H1 (cell line): ENCODE measurements at regions not wholly inside any gene's neighbourhood (a gene's known extent, or its start where the extent isn't known, plus 50 kb on each side); places are given as distances from the start of the nearest gene placed in this dataset.

Experiments
- CTCF ChIA-PET: fragments of 300-600 bp; sonication (Branson Sonifier 250); formaldehyde crosslinking; loops from one replicate; lab custom pipeline; 2021; ENCODE audit not compliant: partially characterized antibody; lab: Charles Lee
- POLR2A ChIA-PET: fragments of 300-600 bp; sonication (Branson Sonifier 250); formaldehyde crosslinking; loops from one replicate; lab custom pipeline; 2021; ENCODE audit warnings: inconsistent platforms; ENCODE audit not compliant: partially characterized antibody; lab: Charles Lee
- DNase-seq, 2 experiments: peaks; one replicate each; pipeline versions ENCODE4 v3.0.0 to v3.0.0-alpha.2; 2010 to 2022; ENCODE audit warnings: low spot score in 2 of 2, low read depth in 1 of 2, mixed read lengths in 1 of 2
- FAIRE-seq: peaks from 2 replicates; lab custom pipeline; 2011; peaks lifted over from hg19 to GRCh38; lab: Jason Lieb, UNC
- H2AFZ ChIP-seq: 2 replicates; pipeline ENCODE4 v1.8.1; 2012; ENCODE audit warnings: low read length, inconsistent platforms
- H2AK5ac ChIP-seq: 2 replicates; pipeline ENCODE4 v1.6.1; 2013; ENCODE audit warnings: low read depth, low read length
- H2BK120ac ChIP-seq: replicated peaks from 2 replicates; pipeline ENCODE3; 2013; ENCODE audit warnings: low read depth, low read length, inconsistent platforms
- H2BK12ac ChIP-seq: 2 replicates; pipeline ENCODE4 v1.6.1; 2013; ENCODE audit warnings: low read depth, low read length
- H2BK15ac ChIP-seq: 2 replicates; pipeline ENCODE4 v1.6.1; 2013; ENCODE audit warnings: low read length
- H2BK20ac ChIP-seq: 2 replicates; pipeline ENCODE4 v1.6.1; 2013; ENCODE audit warnings: low read length
- H2BK5ac ChIP-seq: 2 replicates; pipeline ENCODE4 v1.6.1; 2013; ENCODE audit warnings: low read depth, low read length
- H3K14ac ChIP-seq: 2 replicates; pipeline ENCODE4 v1.6.1; 2013; ENCODE audit warnings: inconsistent platforms; ENCODE audit not compliant: insufficient read length
- H3K18ac ChIP-seq: 2 replicates; pipeline ENCODE4 v1.6.1; 2013; ENCODE audit warnings: low read length; ENCODE audit errors: extremely low read depth
- H3K23ac ChIP-seq: 2 replicates; pipeline ENCODE4 v1.6.1; 2013; ENCODE audit warnings: inconsistent platforms; ENCODE audit not compliant: insufficient read length
- H3K23me2 ChIP-seq: 2 replicates; pipeline ENCODE4 v1.6.1; 2013; ENCODE audit warnings: low read depth, low read length
- H3K27ac ChIP-seq: 2 replicates; pipeline ENCODE4 v1.6.1; 2011; ENCODE audit warnings: low read depth, low read length, inconsistent platforms
- H3K27me3 ChIP-seq, 4 experiments: replicated peaks in 1 of 4; 1 replicate in 1 of 4; 2 replicates in 3 of 4; pipeline versions ENCODE4 v1.6.1 to v1.8.1; 2011 to 2013; ENCODE audit warnings: low read length in 3 of 4, mild to moderate bottlenecking in 3 of 4, inconsistent platforms in 2 of 4, mixed read lengths in 2 of 4, moderate library complexity in 1 of 4; ENCODE audit not compliant: control insufficient read depth in 3 of 4, insufficient read depth in 3 of 4; ENCODE audit errors: extremely low read depth in 1 of 4
- H3K36me3 ChIP-seq, 4 experiments: 2 replicates each; pipeline versions ENCODE4 v1.6.1 to v1.8.1; 2011 to 2013; ENCODE audit warnings: mild to moderate bottlenecking in 4 of 4, low read length in 3 of 4, moderate library complexity in 2 of 4, control low read depth in 1 of 4, inconsistent platforms in 1 of 4; ENCODE audit not compliant: insufficient read depth in 4 of 4, control insufficient read depth in 2 of 4
- H3K4ac ChIP-seq: replicated peaks from 2 replicates; pipeline ENCODE3; 2013; ENCODE audit warnings: low read length, low read depth, mixed read lengths, inconsistent platforms; ENCODE audit not compliant: insufficient read length
- H3K4me1 ChIP-seq, 4 experiments: replicated peaks in 1 of 4; 1 replicate in 1 of 4; 2 replicates in 3 of 4; pipeline versions ENCODE4 v1.6.1 to v1.8.1; 2011 to 2013; ENCODE audit warnings: low read length in 3 of 4, inconsistent platforms in 2 of 4, mixed read lengths in 1 of 4; ENCODE audit not compliant: insufficient read depth in 4 of 4, control insufficient read depth in 3 of 4
- H3K4me2 ChIP-seq, 2 experiments: 2 replicates each; pipeline versions ENCODE4 v1.6.1 to v1.8.1; 2011 to 2013; ENCODE audit warnings: low read depth in 2 of 2, low read length in 2 of 2, control low read depth in 1 of 2, inconsistent platforms in 1 of 2, mild to moderate bottlenecking in 1 of 2; ENCODE audit not compliant: insufficient read depth in 1 of 2
- H3K4me3 ChIP-seq, 4 experiments: fragments of 200-600, 300-600 bp in 1 of 4; sonication (generic), shearing (Covaris generic), sonication (Bioruptor Twin) in 1 of 4; 2 replicates each; pipeline versions ENCODE4 v1.5.1 to v1.8.1; 2011 to 2016; ENCODE audit warnings: low read length in 4 of 4, low read depth in 3 of 4, control low read depth in 2 of 4, inconsistent platforms in 2 of 4, mild to moderate bottlenecking in 2 of 4, mixed read lengths in 1 of 4, moderate library complexity in 1 of 4; ENCODE audit not compliant: insufficient read depth in 2 of 4; ENCODE audit errors: extremely low read depth in 1 of 4
- H3K56ac ChIP-seq: replicated peaks from 2 replicates; pipeline ENCODE3; 2013; ENCODE audit warnings: low read depth, mild to moderate bottlenecking, mixed read lengths, low read length, inconsistent platforms; ENCODE audit not compliant: insufficient read length
- H3K79me1 ChIP-seq: 2 replicates; pipeline ENCODE4 v1.6.1; 2013; ENCODE audit warnings: low read depth, low read length, control low read depth
- H3K79me2 ChIP-seq, 2 experiments: 2 replicates each; pipeline versions ENCODE4 v1.6.1 to v1.8.1; 2012 to 2013; ENCODE audit warnings: low read length in 2 of 2, mild to moderate bottlenecking in 2 of 2, inconsistent platforms in 1 of 2; ENCODE audit not compliant: insufficient read depth in 2 of 2, control insufficient read depth in 1 of 2
- H3K9ac ChIP-seq, 4 experiments: replicated peaks in 1 of 4; 1 replicate in 1 of 4; 2 replicates in 3 of 4; pipeline versions ENCODE4 v1.6.1 to v1.8.1; 2011 to 2013; ENCODE audit warnings: low read depth in 3 of 4, low read length in 3 of 4, control low read depth in 2 of 4, mild to moderate bottlenecking in 2 of 4, moderate library complexity in 2 of 4, inconsistent platforms in 1 of 4; ENCODE audit errors: extremely low read depth in 1 of 4
- H3K9me3 ChIP-seq, 2 experiments: 2 replicates each; pipeline versions ENCODE4 v1.6.1 to v1.8.1; 2012 to 2013; ENCODE audit warnings: mild to moderate bottlenecking in 2 of 2, moderate library complexity in 2 of 2, control low read depth in 1 of 2, inconsistent platforms in 1 of 2, low read depth in 1 of 2, low read length in 1 of 2, mixed read lengths in 1 of 2; ENCODE audit not compliant: insufficient read depth in 2 of 2
- H4K20me1 ChIP-seq, 2 experiments: replicated peaks in 1 of 2; 2 replicates each; pipeline versions ENCODE3 to v1.8.1; 2011 to 2013; ENCODE audit warnings: inconsistent platforms in 2 of 2, low read length in 2 of 2, mild to moderate bottlenecking in 1 of 2; ENCODE audit not compliant: insufficient read depth in 2 of 2, control insufficient read depth in 1 of 2
- H4K5ac ChIP-seq: 2 replicates; pipeline ENCODE4 v1.6.1; 2013; ENCODE audit warnings: low read length, low read depth, mixed read lengths, inconsistent platforms; ENCODE audit not compliant: insufficient read length
- H4K8ac ChIP-seq: 2 replicates; pipeline ENCODE4 v1.8.0; 2013; ENCODE audit warnings: mild to moderate bottlenecking, moderate library complexity, low read length, inconsistent platforms; ENCODE audit not compliant: insufficient read depth; ENCODE audit errors: extremely low read depth
- H4K91ac ChIP-seq: replicated peaks from 2 replicates; pipeline ENCODE3; 2013; ENCODE audit warnings: low read length, mixed read lengths, inconsistent platforms; ENCODE audit not compliant: insufficient read length
- CBX5 ChIP-seq: fragments of 300-800, 300-1000 bp; sonication (generic); IDR thresholded peaks from 2 replicates; pipeline ENCODE4 v1.7.1; 2016; ENCODE audit warnings: antibody characterized with exemption, low read length, low read depth
- CREB1 ChIP-seq: IDR thresholded peaks from 2 replicates; pipeline ENCODE4 v1.6.1; 2012; ENCODE audit warnings: inconsistent platforms
- HDAC2 ChIP-seq, 2 experiments: fragments of 300-600 bp in 1 of 2; sonication (generic) in 1 of 2; IDR thresholded peaks; 2 replicates each; pipeline ENCODE4 v1.6.1; 2011 to 2012; ENCODE audit warnings: low read depth in 2 of 2, low read length in 2 of 2, mild to moderate bottlenecking in 2 of 2, moderate library complexity in 2 of 2, borderline replicate concordance in 1 of 2, inconsistent platforms in 1 of 2
- KDM1A ChIP-seq: fragments of 200-600, 300-600 bp; sonication (generic); IDR thresholded peaks from 2 replicates; pipeline ENCODE4 v1.7.1; 2016; ENCODE audit warnings: mild to moderate bottlenecking, low read length, borderline replicate concordance
- RNF2 ChIP-seq: fragments of 200-900, 300-1000 bp; sonication (generic); IDR thresholded peaks from 2 replicates; pipeline ENCODE4 v1.7.1; 2016; ENCODE audit warnings: borderline replicate concordance, low read depth, mild to moderate bottlenecking, antibody characterized with exemption, low read length; ENCODE audit not compliant: poor library complexity, severe bottlenecking; ENCODE audit errors: missing control alignments
- SP1 ChIP-seq: IDR thresholded peaks from 2 replicates; pipeline ENCODE4 v1.6.1; 2011; ENCODE audit warnings: low read depth, low read length
- SP2 ChIP-seq: IDR thresholded peaks from 2 replicates; pipeline ENCODE4 v1.6.1; 2012; ENCODE audit warnings: mild to moderate bottlenecking, low read length, inconsistent platforms
- YY1 ChIP-seq: IDR thresholded peaks from 2 replicates; pipeline ENCODE4 v1.6.1; 2011; ENCODE audit warnings: low read depth, mild to moderate bottlenecking, low read length
- WGBS, 2 experiments: shearing (Covaris generic) in 1 of 2; methylation state at CpG; one replicate each; pipeline versions ENCODE4 v1.1.6 to v1.1.7; 2013 to 2015; ENCODE audit warnings: low lambda C conversion rate in 2 of 2, mixed read lengths in 2 of 2, inconsistent platforms in 1 of 2, low coverage in 1 of 2, missing lambda C conversion rate in 1 of 2; ENCODE audit not compliant: insufficient replicate concordance in 2 of 2, insufficient coverage in 1 of 2, insufficient read length in 1 of 2; ENCODE audit errors: extremely low coverage in 1 of 2, missing lambda C conversion rate in 1 of 2; 5-methylcytosine and 5-hydroxymethylcytosine counted together
- TF ChIP-seq, protein P1 (sequence below), 3 experiments: IDR thresholded peaks; 1 replicate in 2 of 3; 2 replicates in 1 of 3; pipeline versions ENCODE4 v1.5.1 to v1.6.1; 2011; ENCODE audit warnings: low read length in 3 of 3, mild to moderate bottlenecking in 3 of 3, inconsistent platforms in 2 of 3, low read depth in 1 of 3, moderate library complexity in 1 of 3; ENCODE audit not compliant: insufficient read depth in 1 of 3; ENCODE audit errors: control extremely low read depth in 1 of 3
- TF ChIP-seq, protein P2 (sequence below): IDR thresholded peaks from 2 replicates; pipeline ENCODE4 v1.6.1; 2012; ENCODE audit warnings: inconsistent platforms

DNA sequence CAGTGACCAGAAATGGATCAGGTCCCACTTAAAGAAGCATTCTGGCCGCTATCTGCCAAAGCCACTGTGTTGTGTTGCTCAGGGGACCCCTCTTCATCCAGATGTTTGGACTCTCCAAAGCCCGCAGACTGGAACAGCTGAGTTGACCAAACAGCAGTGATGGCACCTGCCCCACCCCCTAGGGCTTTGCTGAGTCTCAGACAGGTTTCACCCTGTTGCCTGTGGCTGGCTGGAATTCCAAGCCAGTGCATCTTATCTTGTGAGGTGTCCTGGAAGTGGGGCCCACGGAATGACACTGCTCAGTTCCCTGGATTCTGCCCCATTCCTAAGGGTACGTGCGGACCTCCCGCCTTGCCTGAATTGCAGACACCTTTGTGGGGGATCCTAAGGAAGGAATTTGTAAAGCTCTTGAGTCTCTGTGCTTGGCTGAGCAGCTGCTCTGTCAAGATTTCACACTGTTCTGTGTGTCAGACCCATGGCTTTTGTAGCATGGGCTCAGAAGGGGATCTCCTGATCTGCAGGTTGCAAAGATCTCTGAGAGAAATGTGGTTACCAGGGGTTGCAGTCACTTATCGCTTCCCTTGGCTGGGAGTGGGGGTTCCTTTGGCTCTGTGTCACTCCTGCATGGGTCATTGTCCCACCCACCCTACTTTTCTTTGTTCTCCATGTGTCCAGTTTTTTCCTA, 1707.9 kb upstream of the PCDH10 start:
- Histone ChIP-seq H2BK120ac (no peak overlapping the region), H3K79me2 (no peaks in the 10 kb centered on the region), H3K4ac (no peak overlapping the region), H3K79me1 (no peaks in the 10 kb centered on the region), H3K9me3 (no peaks in the 10 kb centered on the region), H4K5ac (no peak overlapping the region), H3K56ac (no peak overlapping the region), H2AFZ (no peak overlapping the region; the same call in 1 of the 2 replicates), H3K36me3 (no peaks in the 10 kb centered on the region), H3K9ac (no peak overlapping the region), H2BK5ac (no peak overlapping the region), H3K23ac (no peak overlapping the region), H4K8ac (0 out of 2 replicates have a peak overlapping the region, but pooled peaks have one; percentile 57), H4K20me1 (no peaks in the 10 kb centered on the region), H2BK12ac (no peak overlapping the region), H3K4me2 (no peak overlapping the region), H3K4me1 (no peaks in the 10 kb centered on the region), H3K14ac (no peak overlapping the region), H2BK20ac (no peak overlapping the region), H4K91ac (no peak overlapping the region), H3K27ac (no peak overlapping the region), H3K18ac (no peak overlapping the region), H2BK15ac (no peak overlapping the region), H3K23me2 (no peaks in the 10 kb centered on the region), H3K27me3 (no peaks in the 10 kb centered on the region), H3K4me3 (no peak overlapping the region), H2AK5ac (no peak overlapping the region)
- 93% methylated on average over 7 of the region's 7 CpGs; no CpG with 5 or more reads in 1 of the 2 experiments for WGBS, 2 experiments
- DNase-seq (no peak), FAIRE-seq (no peak)
- ChIA-PET CTCF (no interaction called here), POLR2A (no interaction called here)
- TF ChIP-seq CBX5 (no peak), RNF2 (no peak), HDAC2 (IDR thresholded peaks at IDR 0.05; ENCODE audit: borderline replicate concordance in 1 of 2, low read depth in 2 of 2, low read length in 2 of 2) (no peak), SP2 (no peak), YY1 (no peak), CREB1 (no peak), KDM1A (no peak), SP1 (no peak)
- TF ChIP-seq, protein P1, sequence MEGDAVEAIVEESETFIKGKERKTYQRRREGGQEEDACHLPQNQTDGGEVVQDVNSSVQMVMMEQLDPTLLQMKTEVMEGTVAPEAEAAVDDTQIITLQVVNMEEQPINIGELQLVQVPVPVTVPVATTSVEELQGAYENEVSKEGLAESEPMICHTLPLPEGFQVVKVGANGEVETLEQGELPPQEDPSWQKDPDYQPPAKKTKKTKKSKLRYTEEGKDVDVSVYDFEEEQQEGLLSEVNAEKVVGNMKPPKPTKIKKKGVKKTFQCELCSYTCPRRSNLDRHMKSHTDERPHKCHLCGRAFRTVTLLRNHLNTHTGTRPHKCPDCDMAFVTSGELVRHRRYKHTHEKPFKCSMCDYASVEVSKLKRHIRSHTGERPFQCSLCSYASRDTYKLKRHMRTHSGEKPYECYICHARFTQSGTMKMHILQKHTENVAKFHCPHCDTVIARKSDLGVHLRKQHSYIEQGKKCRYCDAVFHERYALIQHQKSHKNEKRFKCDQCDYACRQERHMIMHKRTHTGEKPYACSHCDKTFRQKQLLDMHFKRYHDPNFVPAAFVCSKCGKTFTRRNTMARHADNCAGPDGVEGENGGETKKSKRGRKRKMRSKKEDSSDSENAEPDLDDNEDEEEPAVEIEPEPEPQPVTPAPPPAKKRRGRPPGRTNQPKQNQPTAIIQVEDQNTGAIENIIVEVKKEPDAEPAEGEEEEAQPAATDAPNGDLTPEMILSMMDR (IDR thresholded peaks at IDR 0.05; ENCODE audit: control extremely low read depth in 1 of 3, insufficient read depth in 1 of 3, low read depth in 1 of 3, low read length in 3 of 3) = no peak
- TF ChIP-seq, protein P2, sequence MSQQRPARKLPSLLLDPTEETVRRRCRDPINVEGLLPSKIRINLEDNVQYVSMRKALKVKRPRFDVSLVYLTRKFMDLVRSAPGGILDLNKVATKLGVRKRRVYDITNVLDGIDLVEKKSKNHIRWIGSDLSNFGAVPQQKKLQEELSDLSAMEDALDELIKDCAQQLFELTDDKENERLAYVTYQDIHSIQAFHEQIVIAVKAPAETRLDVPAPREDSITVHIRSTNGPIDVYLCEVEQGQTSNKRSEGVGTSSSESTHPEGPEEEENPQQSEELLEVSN = no peak
